ENCODE measurements at regions not wholly inside any gene's neighbourhood (a gene's known extent, or its start where the extent isn't known, plus 50 kb on each side); places are given as distances from the start of the nearest gene placed in this dataset.
"Not testable (repeated sequence)": the region's sequence is repeated elsewhere in the genome, so short reads cannot be mapped to it uniquely, and the experiment has no call there.

DNA sequence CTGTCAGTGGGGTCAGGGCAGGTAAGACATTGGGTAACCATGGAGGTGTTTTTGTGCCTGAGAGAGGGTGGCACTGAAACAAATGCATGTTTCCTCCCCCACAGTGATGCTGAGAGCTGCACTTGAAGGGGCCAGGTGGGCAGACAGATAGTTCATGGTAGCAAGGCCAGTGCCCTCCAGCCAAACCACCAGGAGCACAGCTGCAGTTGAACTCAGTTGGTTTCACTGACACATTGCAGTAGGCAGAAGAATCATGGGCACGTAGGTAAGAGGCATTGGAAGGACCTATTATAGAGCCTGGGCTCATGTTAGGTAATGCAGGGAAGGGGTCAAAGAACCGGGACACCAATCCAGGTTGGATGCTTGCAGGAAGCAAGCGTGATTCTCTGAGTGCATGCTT lies 93.2 kb upstream of the ARL4C start:
- DNase-seq: no peak

- no peak for DNase-seq
Measured at GRCh38 chr2:234588054-234588430, 91.2 kb upstream of the ARL4C start.

- no peak for DNase-seq
Measured at GRCh38 chr2:234587341-234588053, 90.6 kb upstream of the ARL4C start.

DNA sequence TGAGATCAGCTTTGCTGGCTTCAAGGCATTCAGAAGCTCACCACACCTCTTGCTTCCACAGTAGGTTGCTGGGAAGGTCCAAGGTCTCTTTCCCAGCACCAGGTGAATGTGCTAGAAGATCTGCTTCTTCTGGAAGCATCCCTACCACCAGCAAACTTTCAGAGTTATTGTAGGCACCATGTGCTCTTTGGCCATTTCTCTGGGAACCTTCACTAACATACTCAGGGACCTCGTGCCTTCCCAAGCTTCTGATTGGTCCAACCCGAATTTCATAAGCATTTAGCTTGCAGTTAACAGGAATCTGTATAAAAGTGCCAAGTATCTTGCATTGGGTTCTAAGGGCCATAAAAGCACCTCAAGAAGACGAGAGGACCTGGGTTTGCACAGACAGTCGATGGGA lies 86.5 kb upstream of the ARL4C start:
- DNase-seq: no peak

DNA sequence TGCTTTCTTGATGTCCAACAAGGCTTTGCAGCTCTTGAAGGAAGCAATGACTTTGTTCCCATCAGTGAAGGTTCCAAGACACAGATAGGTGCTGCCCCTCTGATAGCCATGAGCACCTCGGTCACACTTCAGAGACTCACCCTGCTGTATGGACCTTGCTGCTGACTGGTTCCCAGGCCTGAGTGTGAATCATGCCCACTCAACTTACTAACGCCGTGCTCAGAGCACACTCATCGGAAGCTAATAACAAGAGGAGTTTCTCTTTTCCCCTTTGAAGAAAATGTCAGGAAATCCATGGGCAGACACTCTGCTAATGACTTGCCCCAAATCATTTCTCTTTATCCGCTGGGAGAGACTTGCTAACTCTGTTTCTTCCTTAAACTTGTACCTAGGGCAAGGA lies 83.8 kb upstream of the ARL4C start:
- DNase-seq: no peak

- DNase-seq: no peak
Measured at GRCh38 chr2:234579231-234579962, 82.5 kb upstream of the ARL4C start.

GRCh38 chr2:234578389-234578788 lies 81.5 kb upstream of the ARL4C start:
- no peak for DNase-seq

DNA sequence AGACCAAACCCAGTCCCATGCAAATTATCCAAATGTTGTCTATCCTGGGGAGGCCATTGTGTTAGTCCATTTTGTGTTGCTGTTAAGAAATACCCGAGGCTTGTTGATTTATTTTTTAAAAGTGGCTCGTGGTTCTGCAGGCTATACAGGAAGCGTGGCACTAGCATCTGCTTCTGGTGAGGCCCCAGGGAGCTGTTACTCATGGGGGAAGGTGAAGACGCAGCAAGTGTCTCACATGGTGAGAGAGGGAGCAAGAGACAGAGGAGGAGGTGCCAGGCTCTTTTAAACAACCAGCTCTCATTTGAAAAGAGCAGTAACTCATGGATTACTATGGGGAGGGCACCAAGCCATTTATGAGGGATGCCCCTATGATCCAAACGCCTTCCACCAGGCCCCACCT lies 80.3 kb upstream of the ARL4C start:
- no peak for DNase-seq

DNA sequence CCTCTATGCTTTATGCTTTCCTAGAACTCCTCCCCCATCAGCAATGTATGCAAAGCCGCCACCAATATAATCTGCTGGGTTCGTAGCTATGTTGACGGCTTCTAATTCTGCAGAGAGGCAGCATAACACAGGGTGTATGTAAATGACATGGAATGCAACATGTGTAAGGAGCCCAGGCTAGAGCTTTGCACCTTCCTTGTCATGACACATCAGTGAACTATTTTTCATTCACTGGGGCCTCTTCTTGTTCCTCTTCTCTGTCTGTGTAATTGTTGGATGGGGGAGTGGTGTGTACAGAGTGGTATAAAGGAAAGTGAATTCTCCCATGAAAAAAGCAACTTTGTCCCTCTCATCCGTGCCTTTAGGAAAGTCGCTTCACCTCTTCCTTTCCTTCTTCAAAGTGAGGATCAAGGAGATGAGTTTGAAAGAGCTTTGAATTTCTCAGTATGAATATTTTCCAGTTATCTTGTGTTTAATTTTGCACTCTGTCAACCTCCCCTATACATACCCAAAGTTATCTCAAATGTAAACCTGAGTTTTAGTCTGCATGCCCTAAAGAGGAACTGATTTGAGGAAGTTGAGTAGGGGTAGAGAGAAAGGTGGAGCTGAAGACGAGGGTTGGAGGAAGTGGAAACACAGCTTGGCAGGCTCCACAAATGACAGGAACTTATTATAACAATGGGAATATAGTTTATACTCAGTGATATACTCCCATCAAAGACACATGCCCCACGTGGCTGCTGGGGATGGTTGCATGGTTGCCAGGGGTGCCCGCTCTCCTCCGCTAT lies 74.9 kb upstream of the ARL4C start:
- DNase-seq: no peak

- DNase-seq: no peak
Measured at GRCh38 chr2:234570476-234570875, 73.6 kb upstream of the ARL4C start.

GRCh38 chr2:234569776-234570430 lies 73.0 kb upstream of the ARL4C start:
- no peak for DNase-seq

- DNase-seq: no peak
Measured at GRCh38 chr2:234566622-234567021, 69.7 kb upstream of the ARL4C start.

- DNase-seq: no peak
Measured at GRCh38 chr2:234565842-234566619, 69.2 kb upstream of the ARL4C start.

DNA sequence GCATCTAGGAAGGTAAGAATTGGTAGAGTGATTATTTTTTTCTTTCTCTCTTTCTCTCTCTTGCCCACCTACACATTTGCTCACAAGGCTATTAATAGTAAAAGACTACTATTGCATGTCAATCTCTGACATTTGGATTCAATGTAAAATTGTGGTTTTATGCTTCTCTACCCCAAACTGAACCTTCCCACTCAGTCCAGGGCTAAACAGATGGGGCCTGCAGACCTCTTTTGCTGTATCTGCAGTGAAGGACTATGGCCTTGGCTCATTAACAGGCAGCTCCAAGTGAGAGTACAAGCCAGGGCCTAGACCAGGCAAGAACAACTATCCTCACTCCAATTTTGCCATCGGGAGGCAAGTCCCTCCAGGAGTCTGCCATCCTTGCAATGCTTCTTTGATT lies 68.3 kb upstream of the ARL4C start:
- no peak for DNase-seq

DNA sequence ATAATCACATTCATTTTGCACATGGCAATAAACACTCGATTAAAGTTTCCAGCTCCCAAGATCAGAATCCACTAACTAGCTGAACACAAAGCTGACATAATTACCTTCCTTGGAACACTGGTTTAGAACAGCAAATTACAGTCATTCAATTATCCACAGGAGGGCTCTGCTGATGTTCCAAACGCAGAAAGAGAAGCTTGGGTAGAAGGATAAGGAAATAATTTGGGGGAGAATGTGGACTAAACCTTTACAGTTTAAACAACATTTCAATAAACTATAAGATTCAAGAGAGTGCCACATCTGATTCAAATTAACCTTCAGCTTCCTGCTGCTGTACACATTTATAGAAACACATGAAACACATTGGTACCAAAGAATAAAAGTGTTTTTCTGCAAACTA lies 67.8 kb upstream of the ARL4C start:
- DNase-seq: no peak

DNA sequence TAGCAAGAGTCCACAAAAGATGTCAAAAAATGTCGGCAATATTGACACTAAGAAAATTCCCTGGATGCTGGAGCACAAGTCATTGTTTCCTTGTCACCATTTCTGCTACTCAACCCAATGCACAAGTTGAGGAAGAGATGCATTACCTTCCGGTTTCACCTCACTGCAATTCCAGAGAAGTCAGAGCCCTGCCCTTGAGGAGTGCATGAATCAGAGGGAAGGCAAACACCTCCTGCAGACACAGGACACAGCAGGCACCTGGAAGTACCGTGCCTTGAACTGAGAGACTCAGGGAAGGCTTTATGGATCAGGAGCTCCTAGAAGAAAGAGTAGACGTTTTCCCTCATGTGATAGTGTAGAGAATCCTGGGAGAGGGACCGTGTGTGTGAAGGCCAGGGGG lies 62.7 kb upstream of the ARL4C start:
- no peak for DNase-seq

GRCh38 chr2:234558642-234559041 lies 61.8 kb upstream of the ARL4C start:
- DNase-seq: no peak

DNA sequence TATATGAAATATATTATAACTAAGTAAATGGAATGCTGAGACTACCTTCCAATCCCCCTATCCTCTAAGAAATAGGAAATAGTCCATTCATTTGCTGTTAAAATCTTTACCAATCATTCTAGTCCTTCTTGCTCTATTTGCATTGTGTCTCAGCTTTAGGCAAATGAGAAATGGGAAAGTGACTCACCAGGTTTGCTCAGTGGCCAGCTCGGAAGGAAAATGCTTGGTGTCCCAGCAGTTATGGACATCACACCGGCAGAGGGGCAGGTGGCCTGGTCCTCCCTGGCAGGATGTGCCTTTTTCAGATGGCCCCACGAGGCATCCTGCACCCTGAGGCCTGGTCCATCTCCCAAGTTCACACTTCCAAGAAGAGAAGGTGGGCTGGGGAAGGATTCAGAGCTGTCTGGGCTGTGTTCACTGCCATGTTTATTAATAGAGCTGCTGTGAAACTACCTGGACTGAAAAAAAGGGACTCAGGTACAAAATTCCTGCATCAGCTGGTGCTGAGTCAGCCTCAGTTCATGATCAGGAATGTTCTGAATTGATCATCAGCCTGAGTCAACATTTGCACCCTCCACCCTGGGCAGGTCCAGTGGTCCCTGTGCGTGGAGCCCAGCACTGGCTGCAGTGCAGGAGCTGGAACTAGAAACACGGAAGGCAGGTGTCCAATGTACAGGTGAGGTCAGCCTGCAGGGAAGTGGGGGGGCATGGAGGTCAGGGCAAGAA lies 60.1 kb upstream of the ARL4C start:
- DNase-seq: no peak

DNA sequence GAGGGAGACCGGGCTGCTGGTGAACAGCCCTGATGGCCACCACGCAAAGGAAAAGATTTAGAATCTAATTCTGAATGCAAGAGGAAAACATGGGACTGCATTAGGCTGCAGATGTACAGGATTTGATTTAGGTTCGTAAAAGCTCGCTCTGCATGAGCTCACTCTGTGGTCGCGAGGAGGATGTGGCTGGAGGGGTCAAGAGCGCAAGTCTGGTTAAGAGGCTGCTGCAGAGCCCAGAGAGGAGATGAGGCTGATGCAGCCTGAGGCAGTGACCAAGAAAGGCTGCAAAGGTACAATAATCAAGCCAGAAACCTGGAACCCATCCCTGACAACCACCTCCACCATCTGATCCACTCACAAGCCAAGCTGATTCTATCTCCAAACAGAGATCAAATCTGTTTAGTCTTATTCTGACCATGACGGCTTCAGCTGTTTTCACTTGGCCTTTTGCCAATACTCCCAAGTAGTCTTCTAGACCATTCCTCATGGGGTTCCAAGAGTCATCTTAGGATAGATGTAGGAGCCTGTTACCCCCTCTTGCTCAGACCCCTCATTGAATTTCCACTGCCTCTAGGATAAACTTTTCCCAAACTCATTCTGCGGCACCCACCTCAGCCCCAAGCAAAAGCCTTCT lies 58.9 kb upstream of the ARL4C start:
- DNase-seq: no peak

- no peak for DNase-seq
Measured at GRCh38 chr2:234555161-234555560, 58.3 kb upstream of the ARL4C start.

DNA sequence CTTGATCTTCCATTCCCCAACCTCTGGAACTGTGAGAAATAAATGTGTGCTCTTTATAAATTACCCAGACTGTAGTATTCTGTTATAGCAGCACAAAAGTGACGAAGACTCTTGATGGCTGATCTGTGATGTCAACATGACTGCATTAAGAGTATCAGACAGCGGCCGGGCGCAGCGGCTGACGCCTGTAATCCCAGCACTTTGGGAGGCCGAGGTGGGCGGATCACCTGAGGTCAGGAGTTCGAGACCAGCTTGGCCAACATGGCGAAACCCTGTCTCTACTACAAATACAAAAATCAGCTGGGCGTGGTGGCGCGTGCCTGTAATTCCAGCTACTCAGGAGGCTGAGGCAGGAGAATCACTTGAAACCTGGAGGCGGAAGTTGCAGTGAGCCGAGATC lies 56.3 kb upstream of the ARL4C start:
- not testable (repeated sequence) for DNase-seq
